ENCODE measurements at regions not wholly inside any gene's neighbourhood (a gene's known extent, or its start where the extent isn't known, plus 50 kb on each side); places are given as distances from the start of the nearest gene placed in this dataset.

DNA sequence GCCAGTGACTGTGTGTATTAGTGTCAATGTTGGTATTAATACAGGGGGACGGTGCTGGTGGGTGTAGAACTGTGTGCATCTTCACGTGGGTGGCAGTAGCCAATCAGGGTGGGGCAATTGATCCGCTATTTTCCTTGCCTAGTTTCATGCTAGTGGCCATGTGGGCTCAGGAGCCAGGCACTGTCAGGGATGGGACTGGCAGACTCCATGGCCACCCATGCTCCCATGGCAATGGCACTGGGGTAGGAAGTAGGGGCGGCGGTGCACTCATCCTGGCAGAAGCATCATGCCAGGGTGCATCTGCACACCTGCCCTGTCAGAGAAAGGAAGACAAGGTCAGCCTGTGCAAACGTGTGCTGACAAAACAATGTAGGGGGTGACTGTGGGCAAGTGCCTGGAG, 122.1 kb upstream of the MAGEC2 start:
- in situ Hi-C loops (cut with HindIII; ENCODE audit: low pct_unique_long_range_greater_than_20kb, low sequenced_read_pairs) (no loop called here), intact Hi-C loops (cut with micrococcal nuclease; ENCODE audit: unreplicated experiment) (no loop called here)
- H3K27me3 ChIP-seq (ENCODE audit: control insufficient read depth, insufficient read depth, low read length), result no peaks in the 10 kb centered on the region
- TF ChIP-seq TCF7L2 (IDR thresholded peaks at IDR 0.05; ENCODE audit: low read depth, low read length) (no peak), POLR2AphosphoS5 (IDR thresholded peaks at IDR 0.05; ENCODE audit: low read depth, low read length) (no peak), SIN3A (IDR thresholded peaks at IDR 0.05; ENCODE audit: borderline replicate concordance, insufficient read depth, low read depth, low read length) (no peak)
- TF ChIP-seq, protein P1, sequence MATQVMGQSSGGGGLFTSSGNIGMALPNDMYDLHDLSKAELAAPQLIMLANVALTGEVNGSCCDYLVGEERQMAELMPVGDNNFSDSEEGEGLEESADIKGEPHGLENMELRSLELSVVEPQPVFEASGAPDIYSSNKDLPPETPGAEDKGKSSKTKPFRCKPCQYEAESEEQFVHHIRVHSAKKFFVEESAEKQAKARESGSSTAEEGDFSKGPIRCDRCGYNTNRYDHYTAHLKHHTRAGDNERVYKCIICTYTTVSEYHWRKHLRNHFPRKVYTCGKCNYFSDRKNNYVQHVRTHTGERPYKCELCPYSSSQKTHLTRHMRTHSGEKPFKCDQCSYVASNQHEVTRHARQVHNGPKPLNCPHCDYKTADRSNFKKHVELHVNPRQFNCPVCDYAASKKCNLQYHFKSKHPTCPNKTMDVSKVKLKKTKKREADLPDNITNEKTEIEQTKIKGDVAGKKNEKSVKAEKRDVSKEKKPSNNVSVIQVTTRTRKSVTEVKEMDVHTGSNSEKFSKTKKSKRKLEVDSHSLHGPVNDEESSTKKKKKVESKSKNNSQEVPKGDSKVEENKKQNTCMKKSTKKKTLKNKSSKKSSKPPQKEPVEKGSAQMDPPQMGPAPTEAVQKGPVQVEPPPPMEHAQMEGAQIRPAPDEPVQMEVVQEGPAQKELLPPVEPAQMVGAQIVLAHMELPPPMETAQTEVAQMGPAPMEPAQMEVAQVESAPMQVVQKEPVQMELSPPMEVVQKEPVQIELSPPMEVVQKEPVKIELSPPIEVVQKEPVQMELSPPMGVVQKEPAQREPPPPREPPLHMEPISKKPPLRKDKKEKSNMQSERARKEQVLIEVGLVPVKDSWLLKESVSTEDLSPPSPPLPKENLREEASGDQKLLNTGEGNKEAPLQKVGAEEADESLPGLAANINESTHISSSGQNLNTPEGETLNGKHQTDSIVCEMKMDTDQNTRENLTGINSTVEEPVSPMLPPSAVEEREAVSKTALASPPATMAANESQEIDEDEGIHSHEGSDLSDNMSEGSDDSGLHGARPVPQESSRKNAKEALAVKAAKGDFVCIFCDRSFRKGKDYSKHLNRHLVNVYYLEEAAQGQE (IDR thresholded peaks at IDR 0.05; ENCODE audit: insufficient read depth in 1 of 2, low read depth in 2 of 2, low read length in 1 of 2), result no peak
- TF ChIP-seq, protein P2, sequence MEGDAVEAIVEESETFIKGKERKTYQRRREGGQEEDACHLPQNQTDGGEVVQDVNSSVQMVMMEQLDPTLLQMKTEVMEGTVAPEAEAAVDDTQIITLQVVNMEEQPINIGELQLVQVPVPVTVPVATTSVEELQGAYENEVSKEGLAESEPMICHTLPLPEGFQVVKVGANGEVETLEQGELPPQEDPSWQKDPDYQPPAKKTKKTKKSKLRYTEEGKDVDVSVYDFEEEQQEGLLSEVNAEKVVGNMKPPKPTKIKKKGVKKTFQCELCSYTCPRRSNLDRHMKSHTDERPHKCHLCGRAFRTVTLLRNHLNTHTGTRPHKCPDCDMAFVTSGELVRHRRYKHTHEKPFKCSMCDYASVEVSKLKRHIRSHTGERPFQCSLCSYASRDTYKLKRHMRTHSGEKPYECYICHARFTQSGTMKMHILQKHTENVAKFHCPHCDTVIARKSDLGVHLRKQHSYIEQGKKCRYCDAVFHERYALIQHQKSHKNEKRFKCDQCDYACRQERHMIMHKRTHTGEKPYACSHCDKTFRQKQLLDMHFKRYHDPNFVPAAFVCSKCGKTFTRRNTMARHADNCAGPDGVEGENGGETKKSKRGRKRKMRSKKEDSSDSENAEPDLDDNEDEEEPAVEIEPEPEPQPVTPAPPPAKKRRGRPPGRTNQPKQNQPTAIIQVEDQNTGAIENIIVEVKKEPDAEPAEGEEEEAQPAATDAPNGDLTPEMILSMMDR (IDR thresholded peaks at IDR 0.05), result no peak
- no peaks in the 10 kb centered on the region for H3K9me3 ChIP-seq (ENCODE audit: control insufficient read depth, insufficient read depth, low read depth, low read length)
- no peak overlapping the region for H3K4me3 ChIP-seq (ENCODE audit: low read depth in 2 of 2, low read length in 2 of 2)
- ATAC-seq (no peak), DNase-seq (ENCODE audit: low read depth, low spot score) (no peak)
- H3K36me3 ChIP-seq (ENCODE audit: control insufficient read depth, insufficient read depth, low read length), result no peaks in the 10 kb centered on the region
- no TSS peak for BruUV-seq (replicated peaks)
- ChIA-PET POLR2A (no interaction called here), CTCF (no interaction called here)
- H3K27ac ChIP-seq (ENCODE audit: low read length), result no peak overlapping the region
- no peaks in the 10 kb centered on the region for H3K4me1 ChIP-seq (ENCODE audit: control insufficient read depth, insufficient read depth, low read length)

DNA sequence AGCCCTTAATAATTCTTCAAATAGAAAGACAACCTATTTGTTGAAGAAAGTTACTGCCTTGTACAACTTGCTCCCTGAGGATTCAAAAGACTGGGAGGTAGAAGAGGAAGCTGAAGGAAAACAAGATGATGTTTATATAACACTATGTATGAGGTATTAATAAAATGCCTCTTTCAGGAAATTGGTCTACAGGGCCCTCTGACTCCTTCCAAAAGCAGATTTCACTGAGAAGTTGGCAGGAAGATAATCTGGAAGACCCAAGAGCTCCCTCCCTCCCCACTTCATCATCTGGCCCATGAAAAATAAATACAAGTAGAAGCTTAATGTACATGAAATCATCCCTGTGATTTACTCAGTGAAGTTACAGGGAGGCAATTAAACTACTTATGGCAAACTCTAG, 107.5 kb upstream of the MAGEC2 start:
- Histone ChIP-seq H3K4me1 (ENCODE audit: control insufficient read depth, insufficient read depth, low read length) (no peaks in the 10 kb centered on the region), H3K4me3 (ENCODE audit: low read depth in 2 of 2, low read length in 2 of 2) (no peak overlapping the region), H3K9me3 (ENCODE audit: control insufficient read depth, insufficient read depth, low read depth, low read length) (no peaks in the 10 kb centered on the region), H3K36me3 (ENCODE audit: control insufficient read depth, insufficient read depth, low read length) (no peaks in the 10 kb centered on the region), H3K27me3 (ENCODE audit: control insufficient read depth, insufficient read depth, low read length) (no peaks in the 10 kb centered on the region), H3K27ac (ENCODE audit: low read length) (no peak overlapping the region)
- BruUV-seq (replicated peaks), result no TSS peak
- in situ Hi-C loops (cut with HindIII; ENCODE audit: low pct_unique_long_range_greater_than_20kb, low sequenced_read_pairs) (no loop called here), intact Hi-C loops (cut with micrococcal nuclease; ENCODE audit: unreplicated experiment) (no loop called here)
- TF ChIP-seq, protein P2 (IDR thresholded peaks at IDR 0.05), result no peak
- TF ChIP-seq SIN3A (IDR thresholded peaks at IDR 0.05; ENCODE audit: borderline replicate concordance, insufficient read depth, low read depth, low read length) (no peak), TCF7L2 (IDR thresholded peaks at IDR 0.05; ENCODE audit: low read depth, low read length) (no peak), POLR2AphosphoS5 (IDR thresholded peaks at IDR 0.05; ENCODE audit: low read depth, low read length) (no peak)
- TF ChIP-seq, protein P1 (IDR thresholded peaks at IDR 0.05; ENCODE audit: insufficient read depth in 1 of 2, low read depth in 2 of 2, low read length in 1 of 2), result no peak
- DNase-seq (ENCODE audit: low read depth, low spot score), result no peak
- ChIA-PET POLR2A (no interaction called here), CTCF (no interaction called here)
- ATAC-seq, result no peak
